ENCODE measurements at regions not wholly inside any gene's neighbourhood (a gene's known extent, or its start where the extent isn't known, plus 50 kb on each side); places are given as distances from the start of the nearest gene placed in this dataset.

DNA sequence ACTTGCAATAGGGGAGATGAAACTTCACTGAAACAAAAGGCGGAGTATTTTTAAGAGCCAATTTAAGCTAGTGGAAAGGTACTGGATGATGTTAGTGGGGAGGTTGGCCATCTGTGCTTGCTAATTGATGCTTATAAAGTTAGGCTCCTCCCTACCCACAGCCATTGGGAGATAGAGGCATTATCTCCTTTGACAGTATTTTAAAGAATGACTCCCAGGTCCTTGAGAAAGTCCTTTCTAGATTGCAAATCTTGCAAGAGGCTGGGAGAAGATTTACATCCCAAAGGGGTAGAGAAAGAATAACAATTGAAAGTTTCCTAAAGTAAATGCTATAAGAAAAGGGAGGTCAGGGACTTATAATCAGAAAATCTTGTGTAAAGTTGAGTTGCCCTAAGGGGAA is 282.6 kb downstream of the BRINP1 start:
- no peak for TF ChIP-seq POLR2A (IDR thresholded peaks at IDR 0.05)
- TF ChIP-seq CTCF (IDR thresholded peaks at IDR 0.05): no peak
